Cardiac fibroblast (primary cell): ENCODE measurements at regions not wholly inside any gene's neighbourhood (a gene's known extent, or its start where the extent isn't known, plus 50 kb on each side); places are given as distances from the start of the nearest gene placed in this dataset.

Source experiments
- DNase-seq, 2 donors: peaks; one replicate each; pipeline versions ENCODE4 v3.0.0 to v3.0.0-alpha.2; 2010; ENCODE audit warnings: low read depth in 2 of 2
- H3K4me3 ChIP-seq, 2 donors: replicated peaks in 1 of 2; 1 replicate in 1 of 2; 2 replicates in 1 of 2; pipeline ENCODE4 v1.5.1; 2011; ENCODE audit warnings: low read depth in 2 of 2, low read length in 2 of 2, mild to moderate bottlenecking in 2 of 2, moderate library complexity in 1 of 2
- TF ChIP-seq, protein P1 (sequence below): IDR thresholded peaks from one replicate; pipeline ENCODE4 v1.5.1; 2011; ENCODE audit warnings: low read depth, mild to moderate bottlenecking, low read length, inconsistent platforms

DNA sequence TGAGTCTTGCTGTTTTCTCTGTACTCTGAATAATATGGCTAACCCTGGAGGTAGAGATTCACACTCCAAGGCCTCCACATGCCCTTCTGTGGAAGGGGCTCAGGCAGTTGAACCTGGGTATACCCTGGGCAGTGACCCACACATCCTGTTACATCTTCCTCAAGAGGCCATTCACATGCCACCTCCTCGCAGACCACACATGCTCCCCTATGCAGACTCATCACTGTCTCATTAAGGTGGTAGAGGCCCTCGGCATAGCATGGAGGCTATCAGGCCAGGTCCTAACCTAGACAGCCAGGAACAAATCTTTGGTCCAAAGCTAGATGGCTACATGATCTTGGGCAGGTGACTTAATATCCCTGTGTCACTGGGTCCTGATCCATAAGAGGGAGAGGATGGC lies 363.9 kb upstream of the ZNF507 start:
- H3K4me3 ChIP-seq = no peak overlapping the region
- TF ChIP-seq, protein P1, sequence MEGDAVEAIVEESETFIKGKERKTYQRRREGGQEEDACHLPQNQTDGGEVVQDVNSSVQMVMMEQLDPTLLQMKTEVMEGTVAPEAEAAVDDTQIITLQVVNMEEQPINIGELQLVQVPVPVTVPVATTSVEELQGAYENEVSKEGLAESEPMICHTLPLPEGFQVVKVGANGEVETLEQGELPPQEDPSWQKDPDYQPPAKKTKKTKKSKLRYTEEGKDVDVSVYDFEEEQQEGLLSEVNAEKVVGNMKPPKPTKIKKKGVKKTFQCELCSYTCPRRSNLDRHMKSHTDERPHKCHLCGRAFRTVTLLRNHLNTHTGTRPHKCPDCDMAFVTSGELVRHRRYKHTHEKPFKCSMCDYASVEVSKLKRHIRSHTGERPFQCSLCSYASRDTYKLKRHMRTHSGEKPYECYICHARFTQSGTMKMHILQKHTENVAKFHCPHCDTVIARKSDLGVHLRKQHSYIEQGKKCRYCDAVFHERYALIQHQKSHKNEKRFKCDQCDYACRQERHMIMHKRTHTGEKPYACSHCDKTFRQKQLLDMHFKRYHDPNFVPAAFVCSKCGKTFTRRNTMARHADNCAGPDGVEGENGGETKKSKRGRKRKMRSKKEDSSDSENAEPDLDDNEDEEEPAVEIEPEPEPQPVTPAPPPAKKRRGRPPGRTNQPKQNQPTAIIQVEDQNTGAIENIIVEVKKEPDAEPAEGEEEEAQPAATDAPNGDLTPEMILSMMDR = no peak
- no peak for DNase-seq

DNA sequence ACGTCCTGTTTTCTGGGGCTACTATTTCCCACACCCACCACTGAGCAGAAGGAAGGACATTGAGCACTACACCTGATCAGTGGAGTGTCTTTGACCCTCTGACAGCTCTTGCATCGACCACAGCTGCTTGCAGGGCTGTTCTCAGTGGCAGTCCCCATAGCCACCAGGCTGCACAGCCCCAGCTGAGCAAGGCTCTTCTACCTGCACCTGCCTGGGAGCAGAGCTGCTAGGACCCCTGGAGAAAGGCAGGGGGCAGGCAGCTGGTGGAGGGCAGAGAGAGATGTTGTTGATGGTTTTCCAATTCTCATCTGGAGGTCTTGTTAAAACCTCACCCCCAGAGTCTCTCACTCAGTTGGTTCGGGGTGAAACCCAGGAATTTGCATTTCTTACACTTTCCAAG lies 361.8 kb upstream of the ZNF507 start:
- TF ChIP-seq, protein P1 = no peak
- no peak for DNase-seq

DNA sequence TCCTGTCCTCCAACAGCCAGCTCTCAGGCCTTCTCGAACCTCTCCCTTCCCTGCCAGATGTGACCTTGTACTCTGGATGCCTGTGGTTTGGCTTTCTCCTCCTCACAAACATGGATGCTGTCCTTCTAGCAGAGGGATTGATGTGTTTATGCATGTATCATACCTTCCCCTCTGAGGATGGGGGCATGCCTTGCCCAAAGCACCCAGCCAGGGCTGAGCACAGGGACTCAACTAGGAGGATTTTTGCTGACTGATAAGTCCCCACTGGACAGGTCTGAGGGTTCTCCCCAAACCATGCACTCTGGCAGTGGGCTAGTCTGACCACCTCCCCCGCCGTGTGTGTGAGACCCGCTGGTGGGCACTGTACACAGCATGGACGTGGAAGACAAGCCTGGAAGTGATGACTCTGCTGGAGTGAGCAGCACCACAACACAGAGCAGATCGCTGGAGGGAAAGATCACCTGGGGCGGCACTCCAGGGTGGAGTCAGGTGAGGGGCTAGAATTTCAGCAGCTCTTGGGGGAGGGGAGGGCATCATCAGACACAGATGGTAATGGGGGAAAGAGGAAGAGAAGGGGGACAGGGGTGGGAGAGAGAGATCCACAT lies 360.3 kb upstream of the ZNF507 start:
- TF ChIP-seq, protein P1 = no peak
- H3K4me3 ChIP-seq = no peak overlapping the region
- no peak for DNase-seq

More for the DNA sequence above, 361.8 kb upstream of the ZNF507 start:
- H3K4me3 ChIP-seq = no peak overlapping the region

DNA sequence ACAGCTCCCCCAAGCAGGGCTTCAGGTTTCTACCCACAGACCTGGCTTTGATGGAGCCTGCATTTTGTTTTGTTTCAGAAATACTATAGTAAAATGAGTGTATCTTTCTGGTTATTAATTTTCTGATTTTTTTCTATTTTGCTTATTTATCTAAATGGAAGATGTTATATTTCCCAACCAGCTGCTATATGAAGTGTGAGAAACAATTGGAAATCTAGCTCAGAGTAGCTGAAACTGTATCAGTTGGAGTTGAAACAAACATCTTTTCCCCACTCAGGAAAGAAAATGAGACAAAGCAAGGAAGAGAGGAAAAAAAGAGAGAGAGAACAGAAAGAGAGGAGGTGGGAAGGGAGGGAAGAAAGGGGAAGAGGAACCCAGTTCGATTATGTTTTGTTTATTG lies 358.5 kb upstream of the ZNF507 start:
- H3K4me3 ChIP-seq = no peak overlapping the region
- no peak for DNase-seq
- TF ChIP-seq, protein P1 = no peak

DNA sequence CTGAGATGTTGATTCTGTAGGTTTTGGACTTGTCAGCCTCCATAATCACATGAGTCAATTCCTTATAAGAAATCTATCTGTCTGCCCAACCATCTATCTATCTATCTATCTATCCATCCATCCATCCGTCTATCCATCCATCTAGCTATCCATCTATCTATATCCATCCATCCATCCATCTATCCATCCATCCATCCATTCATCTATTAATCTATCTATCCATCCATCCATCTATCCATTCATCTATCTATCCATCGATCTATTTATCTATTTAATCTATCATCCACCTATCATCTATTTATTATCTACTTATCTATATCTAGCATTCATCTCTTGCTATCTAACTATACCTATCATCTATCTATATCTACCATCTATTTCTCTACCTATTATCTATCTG lies 357.2 kb upstream of the ZNF507 start:
- TF ChIP-seq, protein P1 = no peak

DNA sequence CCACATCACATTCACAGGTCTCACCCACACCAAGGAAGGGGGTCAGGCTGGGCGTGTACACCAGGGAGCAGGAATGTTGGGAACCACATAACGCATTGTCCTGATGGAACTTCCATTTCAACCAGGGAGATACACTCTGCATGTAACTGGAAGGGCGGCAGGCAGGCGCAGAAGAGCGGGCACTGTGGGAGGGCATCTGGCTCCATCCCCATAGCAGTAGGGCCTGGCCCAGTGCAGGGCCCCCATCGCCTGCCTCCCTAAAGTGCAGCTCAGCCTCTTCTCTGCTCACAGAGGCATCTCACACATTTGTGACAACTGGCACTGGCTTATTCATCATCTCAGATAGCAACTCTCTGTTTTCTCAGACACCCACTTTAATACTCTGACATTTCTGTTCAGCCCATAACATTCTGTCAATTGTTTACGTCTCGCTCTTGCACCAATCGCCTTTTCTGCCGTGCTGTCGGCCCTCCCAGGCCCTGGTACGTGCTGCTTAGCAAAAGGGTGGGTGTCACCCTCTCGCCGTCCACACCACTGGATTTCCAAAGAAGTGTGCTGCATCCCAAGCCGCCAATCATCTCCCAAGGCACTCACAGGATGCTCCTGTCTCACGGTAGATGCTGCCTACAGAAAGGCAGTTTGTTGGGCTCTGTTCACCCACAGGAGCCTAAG lies 353.3 kb upstream of the ZNF507 start:
- H3K4me3 ChIP-seq = no peak overlapping the region
- DNase-seq = no peak
- TF ChIP-seq, protein P1 = no peak

More for the DNA sequence above, 357.2 kb upstream of the ZNF507 start:
- H3K4me3 ChIP-seq = no peak overlapping the region
- no peak for DNase-seq
